ENCODE measurements at regions not wholly inside any gene's neighbourhood (a gene's known extent, or its start where the extent isn't known, plus 50 kb on each side); places are given as distances from the start of the nearest gene placed in this dataset.
"Not testable (repeated sequence)": the region's sequence is repeated elsewhere in the genome, so short reads cannot be mapped to it uniquely, and the experiment has no call there.

DNA sequence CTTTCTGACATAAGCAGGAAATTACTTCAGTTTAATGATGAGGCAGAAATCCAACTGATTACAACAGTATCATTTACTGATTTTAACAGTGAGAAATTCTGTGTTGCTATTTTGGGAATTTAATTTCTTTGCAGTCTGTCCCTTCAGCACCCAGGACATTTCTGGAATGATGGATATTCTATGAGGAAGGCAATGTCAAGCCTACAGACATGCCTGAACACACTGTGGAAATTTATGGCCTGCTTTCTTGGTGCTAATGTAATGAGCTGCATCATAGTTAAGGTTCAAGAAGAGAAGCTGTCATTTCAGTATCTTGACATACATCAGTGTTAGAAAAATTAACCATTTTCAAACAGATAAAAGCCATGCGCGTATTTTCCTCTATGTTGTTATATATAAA lies 87.7 kb downstream of the SLITRK1 start:
- H3K27ac ChIP-seq (ENCODE audit: low read length), result no peak overlapping the region
- no peaks in the 10 kb centered on the region for H3K9me3 ChIP-seq (ENCODE audit: control insufficient read depth, low read depth, low read length)
- DNase-seq, result no peak
- WGBS (ENCODE audit: insufficient coverage, low lambda C conversion rate), result 100% methylated on average over 2 of the region's 2 CpGs
- no peak overlapping the region for H3K4me3 ChIP-seq (ENCODE audit: low read length)
- no peaks in the 10 kb centered on the region for H3K27me3 ChIP-seq (ENCODE audit: control insufficient read depth, insufficient read depth, low read length)
- no peaks in the 10 kb centered on the region for H3K4me1 ChIP-seq (ENCODE audit: control insufficient read depth, insufficient read depth, low read length)
- H3K36me3 ChIP-seq (ENCODE audit: control insufficient read depth, insufficient read depth, low read length), result no peaks in the 10 kb centered on the region

DNA sequence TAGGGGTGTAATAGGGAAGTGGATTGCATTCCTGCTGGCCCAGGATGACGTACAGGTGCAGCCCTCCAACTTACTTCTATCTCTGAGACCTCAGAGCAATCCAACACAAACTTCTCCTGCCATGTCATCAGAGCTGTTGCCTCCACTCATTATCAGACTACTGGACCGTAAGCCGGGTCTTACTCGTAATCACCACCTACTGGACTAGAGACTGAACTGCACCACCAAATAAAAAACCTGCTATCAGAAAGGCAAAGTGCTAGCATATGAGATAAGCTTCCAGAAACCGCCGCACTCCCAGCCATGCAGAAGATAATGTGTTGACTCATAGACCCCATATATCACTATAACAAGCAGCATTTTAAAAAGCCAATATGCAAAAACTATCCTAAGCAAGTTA lies 102.0 kb downstream of the SLITRK1 start:
- H3K36me3 ChIP-seq (ENCODE audit: control insufficient read depth, insufficient read depth, low read length), result no peaks in the 10 kb centered on the region
- H3K27me3 ChIP-seq (ENCODE audit: control insufficient read depth, insufficient read depth, low read length), result no peaks in the 10 kb centered on the region
- no peak overlapping the region for H3K27ac ChIP-seq (ENCODE audit: low read length)
- no peak for DNase-seq
- no CpG with 5 or more reads among the region's 6 CpGs for WGBS (ENCODE audit: insufficient coverage, low lambda C conversion rate)
- peaks cover 5% of the 10 kb centered on the region for H3K9me3 ChIP-seq (ENCODE audit: control insufficient read depth, low read depth, low read length)
- no peak overlapping the region for H3K4me3 ChIP-seq (ENCODE audit: low read length)
- H3K4me1 ChIP-seq (ENCODE audit: control insufficient read depth, insufficient read depth, low read length), result no peaks in the 10 kb centered on the region

DNA sequence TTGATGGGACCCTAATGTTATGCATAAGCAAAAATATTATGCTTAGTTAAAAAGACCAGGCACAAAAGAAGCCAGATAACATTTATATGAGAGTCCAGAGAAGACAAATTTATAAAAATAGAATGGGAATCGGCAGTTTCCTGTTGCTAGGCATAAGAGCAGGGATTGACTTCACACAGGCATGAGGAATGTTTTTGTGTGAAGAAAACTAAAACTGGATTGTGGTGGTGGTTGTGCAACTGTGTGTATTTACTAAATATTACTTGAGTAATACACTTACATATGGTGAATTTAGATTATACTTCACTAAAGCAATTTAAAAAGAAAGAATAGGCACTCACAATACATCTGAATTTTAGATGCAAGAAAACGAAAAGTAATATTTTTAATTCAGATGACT lies 108.3 kb downstream of the SLITRK1 start:
- Histone ChIP-seq H3K9me3 (ENCODE audit: control insufficient read depth, low read depth, low read length) (no peaks in the 10 kb centered on the region), H3K4me3 (ENCODE audit: low read length) (no peak overlapping the region), H3K27me3 (ENCODE audit: control insufficient read depth, insufficient read depth, low read length) (no peaks in the 10 kb centered on the region), H3K27ac (ENCODE audit: low read length) (no peak overlapping the region), H3K4me1 (ENCODE audit: control insufficient read depth, insufficient read depth, low read length) (no peaks in the 10 kb centered on the region), H3K36me3 (ENCODE audit: control insufficient read depth, insufficient read depth, low read length) (no peaks in the 10 kb centered on the region)
- no peak for DNase-seq
- 30% methylated on average over 2 of the region's 2 CpGs for WGBS (ENCODE audit: insufficient coverage, low lambda C conversion rate)

DNA sequence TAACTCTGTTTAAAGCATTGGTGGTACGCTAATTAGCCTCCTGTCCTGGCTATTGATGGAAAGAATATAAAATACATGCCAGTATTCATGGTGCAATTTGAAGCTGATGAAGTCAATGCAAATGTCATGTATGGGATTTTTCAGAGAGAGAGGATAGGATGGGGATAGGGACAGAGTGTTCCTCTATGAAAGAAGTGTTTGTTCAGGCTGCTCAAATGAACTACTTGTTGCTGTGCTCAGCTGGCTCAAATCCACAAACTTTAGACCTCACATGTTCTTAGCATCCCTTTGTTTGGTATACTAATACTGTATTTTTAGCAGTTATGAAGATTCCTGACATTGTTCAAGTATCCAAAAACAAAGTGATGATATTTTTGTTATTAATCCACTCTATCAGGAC lies 116.5 kb downstream of the SLITRK1 start:
- no CpG with 5 or more reads among the region's 1 CpG for WGBS (ENCODE audit: insufficient coverage, low lambda C conversion rate)
- H3K4me3 ChIP-seq (ENCODE audit: low read length), result no peak overlapping the region
- DNase-seq, result no peak
- H3K27ac ChIP-seq (ENCODE audit: low read length), result no peak overlapping the region
- H3K4me1 ChIP-seq (ENCODE audit: control insufficient read depth, insufficient read depth, low read length), result no peaks in the 10 kb centered on the region
- no peaks in the 10 kb centered on the region for H3K27me3 ChIP-seq (ENCODE audit: control insufficient read depth, insufficient read depth, low read length)
- no peaks in the 10 kb centered on the region for H3K36me3 ChIP-seq (ENCODE audit: control insufficient read depth, insufficient read depth, low read length)
- H3K9me3 ChIP-seq (ENCODE audit: control insufficient read depth, low read depth, low read length), result no peaks in the 10 kb centered on the region

DNA sequence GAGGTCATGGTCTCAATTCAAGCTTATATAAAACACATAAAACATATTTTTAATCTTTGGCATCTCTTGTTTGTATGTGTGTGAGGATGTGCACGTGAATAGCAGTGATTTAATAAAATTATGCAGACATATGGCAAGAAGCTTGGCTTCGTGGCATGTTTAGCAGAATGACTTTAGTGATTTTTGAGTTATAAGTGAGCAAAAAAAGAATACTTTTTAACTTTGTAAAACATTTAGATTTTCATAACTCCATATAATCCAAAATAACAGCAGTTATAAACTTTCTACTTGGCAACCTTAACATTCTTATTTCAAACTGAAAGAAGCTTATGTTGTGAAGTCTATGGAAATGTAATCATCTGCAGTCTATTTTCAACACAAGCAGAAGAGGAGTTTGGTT lies 120.6 kb downstream of the SLITRK1 start:
- Histone ChIP-seq H3K36me3 (ENCODE audit: control insufficient read depth, insufficient read depth, low read length) (no peaks in the 10 kb centered on the region), H3K4me1 (ENCODE audit: control insufficient read depth, insufficient read depth, low read length) (no peaks in the 10 kb centered on the region), H3K9me3 (ENCODE audit: control insufficient read depth, low read depth, low read length) (no peaks in the 10 kb centered on the region), H3K4me3 (ENCODE audit: low read length) (no peak overlapping the region), H3K27ac (ENCODE audit: low read length) (no peak overlapping the region), H3K27me3 (ENCODE audit: control insufficient read depth, insufficient read depth, low read length) (no peaks in the 10 kb centered on the region)
- DNase-seq, result no peak
- WGBS (ENCODE audit: insufficient coverage, low lambda C conversion rate), result 80% methylated on average over 1 of the region's 2 CpGs

DNA sequence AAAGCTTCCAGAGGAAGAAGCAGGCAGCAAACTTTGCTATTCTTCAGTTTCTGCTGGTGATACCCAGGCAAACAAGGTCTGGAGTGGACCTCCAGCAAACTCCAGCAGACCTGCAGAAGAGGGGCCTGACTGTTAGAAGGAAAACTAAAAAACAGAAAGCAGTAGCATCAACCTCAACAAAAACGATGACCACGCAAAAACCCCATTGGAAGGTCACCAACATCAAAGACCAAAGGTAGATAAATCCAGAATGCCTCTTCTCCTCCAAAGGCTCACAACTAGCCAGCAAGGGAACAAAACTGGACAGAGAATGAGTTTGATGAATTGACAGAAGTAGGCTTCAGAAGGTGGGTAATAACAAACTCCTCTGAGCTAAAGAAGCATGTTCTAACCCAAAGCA lies 127.1 kb downstream of the SLITRK1 start:
- H3K27me3 ChIP-seq (ENCODE audit: control insufficient read depth, insufficient read depth, low read length); DNase-seq; H3K27ac ChIP-seq (ENCODE audit: low read length); H3K4me3 ChIP-seq (ENCODE audit: low read length); H3K4me1 ChIP-seq (ENCODE audit: control insufficient read depth, insufficient read depth, low read length); H3K36me3 ChIP-seq (ENCODE audit: control insufficient read depth, insufficient read depth, low read length); H3K9me3 ChIP-seq (ENCODE audit: control insufficient read depth, low read depth, low read length): not testable (repeated sequence)
- WGBS (ENCODE audit: insufficient coverage, low lambda C conversion rate), result no CpG with 5 or more reads among the region's 2 CpGs

DNA sequence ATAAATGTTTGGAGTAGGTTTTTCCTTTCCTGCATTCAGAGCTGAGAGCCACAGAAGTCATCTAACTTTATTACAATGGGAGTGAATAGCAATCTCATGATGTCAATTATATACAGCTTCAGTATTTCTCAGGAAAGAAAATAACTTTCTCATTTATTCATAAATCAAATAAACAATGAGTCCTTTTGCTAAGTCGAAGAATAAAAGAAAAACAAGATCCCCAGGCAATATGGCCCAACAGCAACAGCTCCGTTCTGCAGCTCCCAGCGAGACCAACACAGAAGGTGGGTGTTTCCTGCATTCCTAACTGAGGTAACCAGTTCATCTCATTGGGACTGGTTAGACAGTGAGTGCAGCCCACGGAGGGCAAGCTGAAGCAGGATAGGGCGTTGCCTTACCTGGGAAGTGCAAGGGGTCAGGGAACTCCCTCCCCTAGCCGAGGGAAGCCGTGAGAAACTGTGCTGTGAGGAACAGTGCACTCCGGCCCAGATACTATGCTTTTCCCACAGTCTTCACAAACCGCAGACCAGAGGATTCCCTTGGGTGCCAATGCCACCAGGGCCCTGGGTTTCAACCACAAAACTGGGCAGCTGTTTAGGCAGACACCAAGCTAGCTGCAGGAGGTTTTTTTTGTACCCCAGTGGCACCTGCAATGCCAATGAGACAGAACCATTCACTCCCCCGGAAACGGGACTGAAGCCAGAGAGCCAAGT lies 128.2 kb downstream of the SLITRK1 start:
- WGBS (ENCODE audit: insufficient coverage, low lambda C conversion rate), result no CpG with 5 or more reads among the region's 11 CpGs
- Histone ChIP-seq H3K4me1 (ENCODE audit: control insufficient read depth, insufficient read depth, low read length) (no peaks in the 10 kb centered on the region), H3K36me3 (ENCODE audit: control insufficient read depth, insufficient read depth, low read length) (no peaks in the 10 kb centered on the region), H3K9me3 (ENCODE audit: control insufficient read depth, low read depth, low read length) (peaks cover 6% of the 10 kb centered on the region), H3K27ac (ENCODE audit: low read length) (no peak overlapping the region), H3K4me3 (ENCODE audit: low read length) (no peak overlapping the region), H3K27me3 (ENCODE audit: control insufficient read depth, insufficient read depth, low read length) (no peaks in the 10 kb centered on the region)
- DNase-seq, result no peak

DNA sequence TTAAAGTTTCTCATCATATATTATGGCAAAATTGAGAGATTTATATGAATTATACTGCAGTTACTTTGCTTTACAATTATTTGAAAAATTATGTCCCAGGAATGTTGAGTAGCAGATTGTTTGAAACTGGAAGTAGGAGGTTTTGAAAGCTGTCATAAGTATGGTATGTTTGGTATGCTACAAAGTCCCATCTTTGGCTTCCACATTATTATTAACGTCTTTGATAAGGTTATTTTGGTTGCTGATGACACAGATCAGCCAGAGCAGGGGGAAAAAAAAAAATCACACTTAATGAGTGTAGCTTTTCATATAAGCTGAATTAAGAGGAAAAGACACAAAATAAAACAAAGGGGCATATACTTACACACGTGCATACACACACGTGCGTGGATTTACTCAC lies 130.1 kb downstream of the SLITRK1 start:
- WGBS (ENCODE audit: insufficient coverage, low lambda C conversion rate), result 70% methylated on average over 2 of the region's 4 CpGs
- Histone ChIP-seq H3K4me1 (ENCODE audit: control insufficient read depth, insufficient read depth, low read length) (no peaks in the 10 kb centered on the region), H3K9me3 (ENCODE audit: control insufficient read depth, low read depth, low read length) (peaks cover 6% of the 10 kb centered on the region), H3K27ac (ENCODE audit: low read length) (no peak overlapping the region), H3K36me3 (ENCODE audit: control insufficient read depth, insufficient read depth, low read length) (no peaks in the 10 kb centered on the region), H3K27me3 (ENCODE audit: control insufficient read depth, insufficient read depth, low read length) (no peaks in the 10 kb centered on the region), H3K4me3 (ENCODE audit: low read length) (no peak overlapping the region)
- no peak for DNase-seq

DNA sequence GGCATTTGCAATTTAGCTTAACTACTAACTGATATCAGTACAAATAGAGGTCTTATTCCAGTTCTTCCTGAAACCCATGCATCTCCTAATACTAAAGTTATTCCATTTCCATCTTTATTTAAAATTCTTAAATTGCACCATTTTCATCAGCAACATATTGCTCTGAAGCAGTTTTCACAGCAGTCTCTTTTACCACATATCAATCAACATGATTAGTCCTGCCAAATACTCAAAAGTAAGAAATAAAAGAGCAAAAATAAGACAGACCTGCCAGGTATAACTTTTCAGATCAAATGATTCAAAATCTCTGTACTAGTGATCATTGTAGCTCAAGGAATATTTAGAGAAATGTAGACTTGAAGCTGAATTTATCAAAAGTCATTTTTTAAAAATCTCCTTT lies 141.7 kb downstream of the SLITRK1 start:
- Histone ChIP-seq H3K4me1 (ENCODE audit: control insufficient read depth, insufficient read depth, low read length) (no peaks in the 10 kb centered on the region), H3K36me3 (ENCODE audit: control insufficient read depth, insufficient read depth, low read length) (no peaks in the 10 kb centered on the region), H3K27me3 (ENCODE audit: control insufficient read depth, insufficient read depth, low read length) (no peaks in the 10 kb centered on the region), H3K4me3 (ENCODE audit: low read length) (no peak overlapping the region), H3K27ac (ENCODE audit: low read length) (no peak overlapping the region), H3K9me3 (ENCODE audit: control insufficient read depth, low read depth, low read length) (no peaks in the 10 kb centered on the region)
- no peak for DNase-seq

DNA sequence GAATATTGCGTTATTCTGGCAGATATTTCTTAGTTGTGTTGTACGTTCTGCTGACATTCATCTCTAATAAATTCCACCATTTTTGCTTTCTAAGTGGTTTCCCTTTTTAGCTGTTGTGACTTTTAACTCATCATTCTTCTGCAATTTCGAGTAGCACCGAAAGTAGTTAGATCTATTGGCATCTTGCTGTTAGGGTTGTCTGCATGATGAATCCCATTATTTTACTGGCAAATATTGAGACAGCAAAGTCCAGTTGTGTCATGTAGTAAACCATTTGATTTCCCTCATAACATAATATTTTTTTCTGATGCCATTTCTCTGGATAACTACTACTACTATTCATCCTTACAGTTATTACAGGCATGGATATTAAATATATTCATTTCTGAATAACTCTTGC lies 143.9 kb downstream of the SLITRK1 start:
- Histone ChIP-seq H3K36me3 (ENCODE audit: control insufficient read depth, insufficient read depth, low read length) (no peaks in the 10 kb centered on the region), H3K4me3 (ENCODE audit: low read length) (no peak overlapping the region), H3K4me1 (ENCODE audit: control insufficient read depth, insufficient read depth, low read length) (no peaks in the 10 kb centered on the region), H3K27ac (ENCODE audit: low read length) (no peak overlapping the region), H3K9me3 (ENCODE audit: control insufficient read depth, low read depth, low read length) (no peaks in the 10 kb centered on the region), H3K27me3 (ENCODE audit: control insufficient read depth, insufficient read depth, low read length) (no peaks in the 10 kb centered on the region)
- no peak for DNase-seq
- WGBS (ENCODE audit: insufficient coverage, low lambda C conversion rate), result 82% methylated on average over 2 of the region's 4 CpGs

DNA sequence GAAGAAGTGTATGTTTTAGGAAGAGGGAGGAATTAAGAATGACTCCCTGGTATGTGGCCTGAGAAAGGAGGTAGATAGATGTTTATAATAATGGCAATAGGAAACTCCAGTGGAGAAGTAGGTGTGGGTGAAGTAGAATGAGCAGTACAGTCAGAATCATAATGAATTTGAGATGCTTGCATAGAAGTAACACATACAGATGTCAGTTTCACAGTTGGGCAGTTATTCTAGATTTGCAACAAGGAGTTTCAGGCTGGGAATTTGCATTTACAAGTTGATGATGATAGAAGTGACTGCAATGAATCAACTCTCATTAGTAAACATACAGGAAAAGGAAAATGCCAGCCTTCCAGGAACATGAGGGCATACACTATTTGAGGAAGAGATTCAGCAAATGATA lies 149.0 kb downstream of the SLITRK1 start:
- H3K36me3 ChIP-seq (ENCODE audit: control insufficient read depth, insufficient read depth, low read length), result no peaks in the 10 kb centered on the region
- no peaks in the 10 kb centered on the region for H3K27me3 ChIP-seq (ENCODE audit: control insufficient read depth, insufficient read depth, low read length)
- H3K4me3 ChIP-seq (ENCODE audit: low read length), result no peak overlapping the region
- H3K9me3 ChIP-seq (ENCODE audit: control insufficient read depth, low read depth, low read length), result no peaks in the 10 kb centered on the region
- DNase-seq, result no peak
- H3K27ac ChIP-seq (ENCODE audit: low read length), result no peak overlapping the region
- H3K4me1 ChIP-seq (ENCODE audit: control insufficient read depth, insufficient read depth, low read length), result no peaks in the 10 kb centered on the region
